ENCODE measurements at regions not wholly inside any gene's neighbourhood (a gene's known extent, or its start where the extent isn't known, plus 50 kb on each side); places are given as distances from the start of the nearest gene placed in this dataset.

- H3K36me3 ChIP-seq (replicated peaks in 1 of 2; ENCODE audit: control insufficient read depth in 1 of 2, insufficient read depth in 2 of 2, low read length in 1 of 2): no peaks in the 10 kb centered on the region
- H3K4me3 ChIP-seq (ENCODE audit: low read depth in 2 of 2, low read length in 1 of 2): no peak overlapping the region
- H2AFZ ChIP-seq (ENCODE audit: low read depth): no peak overlapping the region
- H3K4me2 ChIP-seq: no peak overlapping the region
- TF ChIP-seq RXRA (IDR thresholded peaks at IDR 0.05; ENCODE audit: borderline replicate concordance, low read depth) (no peak), FOSL2 (IDR thresholded peaks at IDR 0.05; ENCODE audit: borderline replicate concordance, low read depth) (no peak), CHD2 (IDR thresholded peaks at IDR 0.05; ENCODE audit: low read length, partially characterized antibody) (no peak), EZH2phosphoT487 (IDR thresholded peaks at IDR 0.05; ENCODE audit: borderline replicate concordance, low read depth) (no peak), GATA2 (CRISPR knock-in tag; IDR thresholded peaks at IDR 0.05) (no peak), MAX (IDR thresholded peaks at IDR 0.05; ENCODE audit: low read depth) (no peak), TCF12 (IDR thresholded peaks at IDR 0.05) (no peak), FOXJ3 (CRISPR knock-in tag; IDR thresholded peaks at IDR 0.05) (no peak), FOXM1 (IDR thresholded peaks at IDR 0.05; ENCODE audit: low read depth) (no peak), SMC3 (IDR thresholded peaks at IDR 0.05; ENCODE audit: low read depth, low read length) (no peak), REST (IDR thresholded peaks at IDR 0.05; ENCODE audit: low read depth, low read length) (no peak), USF2 (IDR thresholded peaks at IDR 0.05; ENCODE audit: borderline replicate concordance, low read depth, low read length) (no peak), POLR2AphosphoS5 (IDR thresholded peaks at IDR 0.05; ENCODE audit: low read depth, low read length) (no peak), ELF1 (IDR thresholded peaks at IDR 0.05) (no peak), RAD21 (IDR thresholded peaks at IDR 0.05; ENCODE audit: low read length) (no peak)
- peaks cover 0 to 12% of the 10 kb centered on the region in 2 experiments; a peak in 2 of 4 replicates for H3K4me1 ChIP-seq (ENCODE audit: control insufficient read depth in 1 of 2, insufficient read depth in 2 of 2, low read depth in 1 of 2, low read length in 1 of 2)
- H3K9ac ChIP-seq: no peak overlapping the region
- H3K27ac ChIP-seq (ENCODE audit: low read depth in 2 of 2, low read length in 1 of 2): no peak overlapping the region
- WGBS (ENCODE audit: low lambda C conversion rate): 46% methylated on average over 5 of the region's 5 CpGs
- H3K27me3 ChIP-seq (ENCODE audit: insufficient read depth): no peaks in the 10 kb centered on the region
- no peaks in the 10 kb centered on the region for H3K9me3 ChIP-seq
- H3K79me2 ChIP-seq (ENCODE audit: insufficient read depth): no peaks in the 10 kb centered on the region
- DNase-seq: no peak
- H3F3A ChIP-seq (replicated peaks; ENCODE audit: insufficient read depth): no peaks in the 10 kb centered on the region
- H4K20me1 ChIP-seq (ENCODE audit: insufficient read depth): no peaks in the 10 kb centered on the region
- ChIA-PET CTCF (no interaction called here), POLR2A (no interaction called here)
- H3K9me2 ChIP-seq: no peaks in the 10 kb centered on the region
These were observed 315.3 kb downstream of the GADD45G start for GRCh38 chr9:89920131-89920530.

DNA sequence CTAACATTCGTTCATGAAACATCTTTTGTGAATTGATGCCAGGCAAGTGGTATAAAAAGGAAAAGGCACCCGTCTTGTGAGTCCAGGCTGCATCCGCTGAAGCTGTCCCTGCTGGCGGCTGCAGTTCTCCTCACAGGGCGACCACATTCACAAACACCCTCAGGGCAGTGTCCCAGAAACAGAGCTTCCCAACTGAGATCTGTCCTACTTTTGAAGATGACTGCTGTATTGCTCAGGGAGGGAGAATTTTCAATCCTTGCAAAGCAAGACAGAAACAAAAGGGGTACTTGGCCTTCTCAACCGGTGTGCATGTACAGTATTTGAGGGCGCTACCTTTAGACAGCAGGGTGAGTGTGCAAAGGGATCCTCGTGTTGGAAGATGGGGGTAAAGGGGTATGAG is 316.1 kb downstream of the GADD45G start:
- DNase-seq: no peak
- Histone ChIP-seq H3K9me3 (no peaks in the 10 kb centered on the region), H2AFZ (ENCODE audit: low read depth) (no peak overlapping the region), H3K79me2 (ENCODE audit: insufficient read depth) (no peaks in the 10 kb centered on the region), H3K36me3 (replicated peaks in 1 of 2; ENCODE audit: control insufficient read depth in 1 of 2, insufficient read depth in 2 of 2, low read length in 1 of 2) (no peaks in the 10 kb centered on the region), H4K20me1 (ENCODE audit: insufficient read depth) (no peaks in the 10 kb centered on the region), H3K9ac (no peak overlapping the region), H3F3A (replicated peaks; ENCODE audit: insufficient read depth) (no peaks in the 10 kb centered on the region), H3K4me1 (ENCODE audit: control insufficient read depth in 1 of 2, insufficient read depth in 2 of 2, low read depth in 1 of 2, low read length in 1 of 2) (peaks cover 0 to 12% of the 10 kb centered on the region in 2 experiments; a peak in 2 of 4 replicates), H3K27me3 (ENCODE audit: insufficient read depth) (no peaks in the 10 kb centered on the region), H3K4me3 (ENCODE audit: low read depth in 2 of 2, low read length in 1 of 2) (no peak overlapping the region), H3K27ac (ENCODE audit: low read depth in 2 of 2, low read length in 1 of 2) (no peak overlapping the region), H3K4me2 (no peak overlapping the region), H3K9me2 (no peaks in the 10 kb centered on the region)
- ChIA-PET CTCF (no interaction called here), POLR2A (no interaction called here)
- no peak for TF ChIP-seq FOXJ3 (CRISPR knock-in tag; IDR thresholded peaks at IDR 0.05)
- no peak for TF ChIP-seq USF1 (IDR thresholded peaks at IDR 0.05; ENCODE audit: borderline replicate concordance, low read depth)
- no peak for TF ChIP-seq NRF1 (IDR thresholded peaks at IDR 0.05; ENCODE audit: low read depth, low read length)
- TF ChIP-seq POLR2AphosphoS5 (IDR thresholded peaks at IDR 0.05; ENCODE audit: low read depth, low read length): no peak
- TF ChIP-seq, protein P1, sequence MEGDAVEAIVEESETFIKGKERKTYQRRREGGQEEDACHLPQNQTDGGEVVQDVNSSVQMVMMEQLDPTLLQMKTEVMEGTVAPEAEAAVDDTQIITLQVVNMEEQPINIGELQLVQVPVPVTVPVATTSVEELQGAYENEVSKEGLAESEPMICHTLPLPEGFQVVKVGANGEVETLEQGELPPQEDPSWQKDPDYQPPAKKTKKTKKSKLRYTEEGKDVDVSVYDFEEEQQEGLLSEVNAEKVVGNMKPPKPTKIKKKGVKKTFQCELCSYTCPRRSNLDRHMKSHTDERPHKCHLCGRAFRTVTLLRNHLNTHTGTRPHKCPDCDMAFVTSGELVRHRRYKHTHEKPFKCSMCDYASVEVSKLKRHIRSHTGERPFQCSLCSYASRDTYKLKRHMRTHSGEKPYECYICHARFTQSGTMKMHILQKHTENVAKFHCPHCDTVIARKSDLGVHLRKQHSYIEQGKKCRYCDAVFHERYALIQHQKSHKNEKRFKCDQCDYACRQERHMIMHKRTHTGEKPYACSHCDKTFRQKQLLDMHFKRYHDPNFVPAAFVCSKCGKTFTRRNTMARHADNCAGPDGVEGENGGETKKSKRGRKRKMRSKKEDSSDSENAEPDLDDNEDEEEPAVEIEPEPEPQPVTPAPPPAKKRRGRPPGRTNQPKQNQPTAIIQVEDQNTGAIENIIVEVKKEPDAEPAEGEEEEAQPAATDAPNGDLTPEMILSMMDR (IDR thresholded peaks at IDR 0.05): no peak
- TF ChIP-seq NFIC (IDR thresholded peaks at IDR 0.05; ENCODE audit: borderline replicate concordance): no peak
- WGBS (ENCODE audit: low lambda C conversion rate): 41% methylated on average over 8 of the region's 8 CpGs

Measured in SK-N-SH (cell line).